ENCODE measurements at regions not wholly inside any gene's neighbourhood (a gene's known extent, or its start where the extent isn't known, plus 50 kb on each side); places are given as distances from the start of the nearest gene placed in this dataset.
"Not testable (repeated sequence)": the region's sequence is repeated elsewhere in the genome, so short reads cannot be mapped to it uniquely, and the experiment has no call there.

DNA sequence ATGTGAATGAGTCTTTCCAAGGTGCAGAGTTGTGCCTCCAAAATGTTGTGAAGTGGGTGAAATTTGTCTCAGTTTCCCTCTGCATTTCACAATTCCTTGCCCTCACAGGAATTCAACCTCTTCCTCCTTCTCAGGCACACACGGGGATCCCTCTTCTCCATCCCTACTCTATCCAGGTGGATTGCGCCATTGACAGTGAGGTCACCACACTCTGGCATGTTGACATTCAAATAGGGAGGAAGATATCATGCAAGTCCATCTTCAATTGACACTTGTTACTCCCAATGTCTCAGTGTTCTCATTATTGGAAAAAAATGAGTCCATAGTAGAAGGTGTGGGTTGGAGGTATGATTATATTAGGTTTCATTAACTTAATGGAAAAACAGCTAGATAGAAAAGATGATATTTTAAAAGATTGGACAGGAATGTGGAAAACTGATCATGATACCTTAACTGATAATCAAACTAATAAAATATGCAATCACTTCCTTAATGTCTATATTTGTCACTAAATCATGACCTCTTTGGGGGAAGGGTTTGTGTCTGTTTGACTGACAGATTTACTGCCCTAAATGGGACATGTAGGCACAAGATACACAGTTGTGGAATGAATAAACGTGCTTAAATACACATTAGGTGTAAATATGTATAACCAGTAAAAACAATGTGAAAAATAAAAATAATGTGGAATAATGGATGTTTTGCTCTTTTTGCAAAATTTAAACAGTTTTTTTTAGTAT is 213.8 kb upstream of the SLC8A1 start:
- Histone ChIP-seq H3K4ac (ENCODE audit: low read depth, low read length) (no peak overlapping the region), H3K18ac (ENCODE audit: low read length) (no peak overlapping the region), H4K91ac (ENCODE audit: low read depth, low read length) (no peak overlapping the region), H2AFZ (ENCODE audit: insufficient read depth, low read length, poor library complexity) (no peak overlapping the region), H3K79me1 (ENCODE audit: low read length) (no peaks in the 10 kb centered on the region), H3K27me3 (ENCODE audit: insufficient read depth, low read length) (no peaks in the 10 kb centered on the region), H3K4me1 (ENCODE audit: control insufficient read depth in 1 of 2, insufficient read depth in 2 of 2, low read length in 2 of 2) (no peaks in the 10 kb centered on the region), H3K79me2 (ENCODE audit: control insufficient read depth, insufficient read depth, low read length, poor library complexity) (no peaks in the 10 kb centered on the region), H4K12ac (ENCODE audit: low read depth, low read length) (no peak overlapping the region), H2BK120ac (ENCODE audit: insufficient read depth, low read length, poor library complexity) (no peak overlapping the region), H2BK5ac (ENCODE audit: low read depth, low read length, poor library complexity) (no peak overlapping the region), H3K14ac (ENCODE audit: low read length) (no peak overlapping the region), H3K4me2 (ENCODE audit: low read length) (no peak overlapping the region), H4K8ac (ENCODE audit: low read depth, low read length) (no peak overlapping the region), H3K23ac (ENCODE audit: low read length) (no peak overlapping the region), H2AK5ac (ENCODE audit: low read length) (no peak overlapping the region), H3K27ac (ENCODE audit: low read depth, low read length) (no peak overlapping the region), H2BK12ac (ENCODE audit: low read length) (no peak overlapping the region), H3K36me3 (ENCODE audit: control insufficient read depth in 1 of 2, insufficient read depth in 2 of 2, low read length in 2 of 2) (no peaks in the 10 kb centered on the region), H3K9ac (ENCODE audit: low read length) (no peak overlapping the region), H3K4me3 (ENCODE audit: low read depth, low read length) (no peak overlapping the region), H3K9me3 (ENCODE audit: insufficient read depth, low read depth, low read length) (no peaks in the 10 kb centered on the region)
- WGBS (ENCODE audit: extremely low coverage, insufficient coverage, insufficient read length) = no CpG with 5 or more reads among the region's 3 CpGs
- DNase-seq = no peak

DNA sequence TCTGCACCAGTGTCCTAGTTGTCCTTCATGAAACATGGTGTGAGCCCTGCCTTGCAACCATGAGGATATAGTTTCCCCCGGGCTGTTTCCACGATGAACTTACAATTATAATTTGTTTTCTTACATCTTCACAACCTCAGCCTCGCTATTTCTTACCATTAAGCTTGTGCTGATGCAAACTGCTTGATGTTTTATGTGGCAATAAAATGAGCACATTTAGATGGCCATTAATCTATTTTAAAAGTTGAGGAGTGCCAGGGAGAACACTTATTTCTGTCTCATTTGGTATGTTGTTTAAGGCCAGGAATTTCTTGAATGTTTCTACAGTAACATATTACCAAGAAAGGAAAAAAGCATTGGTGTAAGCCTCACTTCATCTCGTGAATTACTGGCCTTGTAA is 214.5 kb upstream of the SLC8A1 start:
- Histone ChIP-seq H2BK5ac (ENCODE audit: low read depth, low read length, poor library complexity) (no peak overlapping the region), H2BK12ac (ENCODE audit: low read length) (no peak overlapping the region), H3K4ac (ENCODE audit: low read depth, low read length) (no peak overlapping the region), H3K36me3 (ENCODE audit: control insufficient read depth in 1 of 2, insufficient read depth in 2 of 2, low read length in 2 of 2) (no peaks in the 10 kb centered on the region), H3K4me1 (ENCODE audit: control insufficient read depth in 1 of 2, insufficient read depth in 2 of 2, low read length in 2 of 2) (no peaks in the 10 kb centered on the region), H4K91ac (ENCODE audit: low read depth, low read length) (no peak overlapping the region), H3K23ac (ENCODE audit: low read length) (no peak overlapping the region), H3K4me3 (ENCODE audit: low read depth, low read length) (no peak overlapping the region), H2BK120ac (ENCODE audit: insufficient read depth, low read length, poor library complexity) (no peak overlapping the region), H3K9ac (ENCODE audit: low read length) (no peak overlapping the region), H3K79me1 (ENCODE audit: low read length) (no peaks in the 10 kb centered on the region), H2AK5ac (ENCODE audit: low read length) (no peak overlapping the region), H3K18ac (ENCODE audit: low read length) (no peak overlapping the region), H3K27ac (ENCODE audit: low read depth, low read length) (no peak overlapping the region), H3K27me3 (ENCODE audit: insufficient read depth, low read length) (no peaks in the 10 kb centered on the region), H3K9me3 (ENCODE audit: insufficient read depth, low read depth, low read length) (no peaks in the 10 kb centered on the region), H4K8ac (ENCODE audit: low read depth, low read length) (no peak overlapping the region), H2AFZ (ENCODE audit: insufficient read depth, low read length, poor library complexity) (no peak overlapping the region), H4K12ac (ENCODE audit: low read depth, low read length) (no peak overlapping the region), H3K4me2 (ENCODE audit: low read length) (no peak overlapping the region), H3K14ac (ENCODE audit: low read length) (no peak overlapping the region), H3K79me2 (ENCODE audit: control insufficient read depth, insufficient read depth, low read length, poor library complexity) (no peaks in the 10 kb centered on the region)
- WGBS (ENCODE audit: extremely low coverage, insufficient coverage, insufficient read length) = no CpG with 5 or more reads among the region's 4 CpGs
- DNase-seq = no peak

DNA sequence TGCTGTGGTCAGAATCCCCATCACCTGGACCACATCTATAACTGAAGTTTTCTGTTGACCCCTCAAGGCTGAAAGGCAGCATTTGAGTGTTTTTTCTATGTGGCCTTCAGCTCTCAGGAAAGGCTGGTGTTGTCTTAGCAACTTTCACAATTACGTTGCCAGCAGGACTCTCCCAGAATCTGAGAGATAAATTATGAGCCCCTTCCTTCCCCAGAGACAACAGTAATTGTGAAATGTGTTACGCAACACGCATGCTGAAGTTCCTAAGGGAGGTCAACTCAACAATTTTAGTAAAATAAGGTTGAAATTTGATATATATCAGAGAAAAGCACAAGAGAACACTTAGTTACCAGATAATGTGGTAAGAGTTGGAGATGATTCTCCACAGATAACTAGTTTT is 216.5 kb upstream of the SLC8A1 start:
- peak in 1 of 2 donors; percentile 28 for DNase-seq
- WGBS (ENCODE audit: extremely low coverage, insufficient coverage, insufficient read length) = no CpG with 5 or more reads among the region's 3 CpGs
- no peaks in the 10 kb centered on the region for H3K79me1 ChIP-seq (ENCODE audit: low read length)

DNA sequence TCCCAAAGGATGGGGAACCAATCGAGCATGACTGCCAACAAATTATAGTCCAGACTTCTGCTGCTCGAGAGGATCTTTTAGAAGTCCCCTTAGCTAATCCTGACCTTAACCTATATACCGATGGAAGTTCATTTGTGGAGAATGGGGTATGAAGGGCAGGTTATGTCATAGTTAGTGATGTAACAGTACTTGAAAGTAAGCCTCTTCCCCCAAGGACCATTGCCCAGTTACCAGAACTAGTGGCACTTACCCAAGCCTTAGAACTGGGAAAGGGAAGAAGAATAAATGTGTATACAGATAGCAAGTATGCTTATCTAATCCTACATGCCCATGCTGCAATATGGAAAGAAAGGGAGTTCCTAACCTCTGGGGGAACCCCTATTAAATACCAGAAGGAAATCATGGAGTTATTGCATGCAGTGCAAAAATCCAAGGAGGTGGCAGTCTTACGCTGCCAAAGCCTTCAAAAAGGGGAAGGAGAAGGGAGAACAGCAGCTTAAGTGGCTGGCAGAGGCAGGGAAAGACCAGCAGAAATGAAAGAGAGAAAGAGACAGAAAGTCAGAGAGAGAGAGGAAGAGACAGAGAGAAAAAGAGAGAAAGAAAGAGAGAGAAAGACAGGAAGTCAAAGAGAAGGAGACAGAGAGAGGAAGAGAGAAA is 224.4 kb upstream of the SLC8A1 start:
- no CpG with 5 or more reads among the region's 4 CpGs for WGBS (ENCODE audit: extremely low coverage, insufficient coverage, insufficient read length)
- H3K9me3 ChIP-seq (ENCODE audit: insufficient read depth, low read depth, low read length); H3K18ac ChIP-seq (ENCODE audit: low read length); H3K27ac ChIP-seq (ENCODE audit: low read depth, low read length); H3K36me3 ChIP-seq (ENCODE audit: control insufficient read depth in 1 of 2, insufficient read depth in 2 of 2, low read length in 2 of 2); H3K14ac ChIP-seq (ENCODE audit: low read length); H2BK120ac ChIP-seq (ENCODE audit: insufficient read depth, low read length, poor library complexity); H3K27me3 ChIP-seq (ENCODE audit: insufficient read depth, low read length); H3K79me2 ChIP-seq (ENCODE audit: control insufficient read depth, insufficient read depth, low read length, poor library complexity); H3K4me2 ChIP-seq (ENCODE audit: low read length); H3K4me1 ChIP-seq (ENCODE audit: control insufficient read depth in 1 of 2, insufficient read depth in 2 of 2, low read length in 2 of 2); H2BK12ac ChIP-seq (ENCODE audit: low read length); H2BK5ac ChIP-seq (ENCODE audit: low read depth, low read length, poor library complexity); H4K8ac ChIP-seq (ENCODE audit: low read depth, low read length); H3K23ac ChIP-seq (ENCODE audit: low read length); DNase-seq; H3K4me3 ChIP-seq (ENCODE audit: low read depth, low read length); H3K4ac ChIP-seq (ENCODE audit: low read depth, low read length); H3K79me1 ChIP-seq (ENCODE audit: low read length); H3K9ac ChIP-seq (ENCODE audit: low read length); H2AK5ac ChIP-seq (ENCODE audit: low read length); H4K91ac ChIP-seq (ENCODE audit: low read depth, low read length); H2AFZ ChIP-seq (ENCODE audit: insufficient read depth, low read length, poor library complexity); H4K12ac ChIP-seq (ENCODE audit: low read depth, low read length): not testable (repeated sequence)

More for the DNA sequence above, 216.5 kb upstream of the SLC8A1 start:
- no peaks in the 10 kb centered on the region for H3K36me3 ChIP-seq (ENCODE audit: control insufficient read depth in 1 of 2, insufficient read depth in 2 of 2, low read length in 2 of 2)
- H2BK12ac ChIP-seq (ENCODE audit: low read length) = no peak overlapping the region
- no peak overlapping the region for H3K14ac ChIP-seq (ENCODE audit: low read length)
- no peak overlapping the region for H2BK5ac ChIP-seq (ENCODE audit: low read depth, low read length, poor library complexity)
- no peak overlapping the region for H2AFZ ChIP-seq (ENCODE audit: insufficient read depth, low read length, poor library complexity)
- H4K8ac ChIP-seq (ENCODE audit: low read depth, low read length) = no peak overlapping the region
- no peak overlapping the region for H3K18ac ChIP-seq (ENCODE audit: low read length)
- no peaks in the 10 kb centered on the region for H3K27me3 ChIP-seq (ENCODE audit: insufficient read depth, low read length)
- no peak overlapping the region for H3K9ac ChIP-seq (ENCODE audit: low read length)
- H3K23ac ChIP-seq (ENCODE audit: low read length) = no peak overlapping the region
- H3K4ac ChIP-seq (ENCODE audit: low read depth, low read length) = no peak overlapping the region
- no peak overlapping the region for H3K27ac ChIP-seq (ENCODE audit: low read depth, low read length)
- no peak overlapping the region for H3K4me3 ChIP-seq (ENCODE audit: low read depth, low read length)
- no peak overlapping the region for H2BK120ac ChIP-seq (ENCODE audit: insufficient read depth, low read length, poor library complexity)
- no peak overlapping the region for H4K12ac ChIP-seq (ENCODE audit: low read depth, low read length)
- H2AK5ac ChIP-seq (ENCODE audit: low read length) = no peak overlapping the region
- no peak overlapping the region for H3K4me2 ChIP-seq (ENCODE audit: low read length)
- H4K91ac ChIP-seq (ENCODE audit: low read depth, low read length) = no peak overlapping the region
- H3K9me3 ChIP-seq (ENCODE audit: insufficient read depth, low read depth, low read length) = no peaks in the 10 kb centered on the region
- H3K79me2 ChIP-seq (ENCODE audit: control insufficient read depth, insufficient read depth, low read length, poor library complexity) = no peaks in the 10 kb centered on the region
- H3K4me1 ChIP-seq (ENCODE audit: control insufficient read depth in 1 of 2, insufficient read depth in 2 of 2, low read length in 2 of 2) = no peaks in the 10 kb centered on the region

Measured in trophoblast cell (in vitro differentiated cells and primary cell).